ENCODE measurements at regions not wholly inside any gene's neighbourhood (a gene's known extent, or its start where the extent isn't known, plus 50 kb on each side); places are given as distances from the start of the nearest gene placed in this dataset.

DNA sequence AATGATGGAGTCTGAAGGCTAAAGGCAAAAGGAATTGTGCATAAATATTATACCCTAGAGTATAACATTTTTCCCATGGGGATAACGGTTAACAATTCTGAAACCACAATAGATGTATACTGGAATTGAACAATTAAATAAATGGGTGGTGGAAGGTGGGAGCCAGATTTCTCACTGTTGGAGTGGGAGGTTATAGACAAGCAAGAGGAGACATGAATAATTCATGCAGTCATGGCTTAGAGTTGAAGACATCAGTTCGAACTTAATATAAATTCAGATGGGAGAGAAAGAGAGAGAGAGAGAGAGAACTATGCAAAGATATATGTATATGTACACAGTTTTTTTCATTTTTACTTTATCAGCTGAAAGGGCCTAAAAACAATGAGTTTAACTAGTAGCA, 523.9 kb downstream of the FOXG1 start:
- Histone ChIP-seq H3K9me3 (replicated peaks) (peaks cover 22% of the 10 kb centered on the region), H3K4me3 (no peak overlapping the region), H3K27ac (replicated peaks) (no peak overlapping the region), H3K27me3 (ENCODE audit: low read depth) (no peaks in the 10 kb centered on the region), H3K4me1 (no peaks in the 10 kb centered on the region), H3K36me3 (no peaks in the 10 kb centered on the region)
- no peak for TF ChIP-seq CTCF (IDR thresholded peaks at IDR 0.05; ENCODE audit: borderline replicate concordance)
- intact Hi-C loops (cut with micrococcal nuclease) = no loop called here
- no peak for DNase-seq

- no peak for TF ChIP-seq CTCF (IDR thresholded peaks at IDR 0.05; ENCODE audit: borderline replicate concordance)
- H3K36me3 ChIP-seq = no peaks in the 10 kb centered on the region
- H3K9me3 ChIP-seq (replicated peaks) = peaks cover 9% of the 10 kb centered on the region
- H3K4me3 ChIP-seq = no peak overlapping the region
- H3K27me3 ChIP-seq (ENCODE audit: low read depth) = no peaks in the 10 kb centered on the region
- H3K4me1 ChIP-seq = no peaks in the 10 kb centered on the region
- DNase-seq = no peak
- intact Hi-C loops (cut with micrococcal nuclease) = no loop called here
- no peak overlapping the region for H3K27ac ChIP-seq (replicated peaks)
Measured at GRCh38 chr14:29299372-29299771, 532.8 kb downstream of the FOXG1 start.

DNA sequence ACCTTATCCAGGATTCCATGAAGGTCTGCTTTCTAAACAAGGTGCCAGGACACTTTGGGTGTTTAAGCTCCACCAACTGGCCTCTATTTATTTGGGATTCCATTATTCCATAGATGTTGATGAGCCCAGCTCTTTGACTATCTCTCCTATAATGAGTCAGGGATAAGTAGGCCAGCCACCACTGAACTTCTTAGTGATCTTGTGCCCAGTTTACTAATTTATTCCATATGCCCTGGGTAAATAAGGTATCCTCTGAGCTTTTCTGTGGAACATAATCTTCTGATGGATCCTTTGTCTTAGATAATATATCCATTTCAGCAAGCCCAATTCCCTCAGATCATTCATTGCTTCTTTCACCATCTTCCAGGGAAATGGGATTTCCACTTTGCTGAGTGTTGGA, 535.0 kb downstream of the FOXG1 start:
- no peak for DNase-seq
- no peaks in the 10 kb centered on the region for H3K9me3 ChIP-seq (replicated peaks)
- no peaks in the 10 kb centered on the region for H3K36me3 ChIP-seq
- H3K27me3 ChIP-seq (ENCODE audit: low read depth) = no peaks in the 10 kb centered on the region
- intact Hi-C loops (cut with micrococcal nuclease) = no loop called here
- H3K4me3 ChIP-seq = no peak overlapping the region
- H3K27ac ChIP-seq (replicated peaks) = no peak overlapping the region
- no peak for TF ChIP-seq CTCF (IDR thresholded peaks at IDR 0.05; ENCODE audit: borderline replicate concordance)
- no peaks in the 10 kb centered on the region for H3K4me1 ChIP-seq

DNA sequence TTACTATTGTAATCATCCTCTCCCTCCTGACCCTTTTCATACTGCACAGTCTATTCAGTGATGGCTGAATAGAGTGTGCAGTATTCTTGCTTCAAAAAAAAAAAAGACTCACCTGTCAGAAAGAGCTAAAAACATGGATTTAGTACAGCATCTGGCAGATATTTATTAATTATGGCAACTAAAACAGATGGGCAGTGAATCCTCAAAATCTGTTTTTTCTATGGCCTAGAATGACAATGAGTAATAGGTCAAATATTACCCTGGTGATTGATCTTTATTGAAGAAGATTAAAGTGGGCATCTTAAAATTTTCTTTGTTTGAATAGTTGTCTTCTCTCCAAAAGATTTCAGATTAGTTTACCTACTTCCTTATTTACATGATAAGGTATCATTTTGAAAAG, 543.6 kb downstream of the FOXG1 start:
- Histone ChIP-seq H3K36me3 (no peaks in the 10 kb centered on the region), H3K4me1 (no peaks in the 10 kb centered on the region), H3K4me3 (no peak overlapping the region), H3K27ac (replicated peaks) (no peak overlapping the region), H3K9me3 (replicated peaks) (no peaks in the 10 kb centered on the region), H3K27me3 (ENCODE audit: low read depth) (no peaks in the 10 kb centered on the region)
- no peak for DNase-seq
- intact Hi-C loops (cut with micrococcal nuclease) = no loop called here
- no peak for TF ChIP-seq CTCF (IDR thresholded peaks at IDR 0.05; ENCODE audit: borderline replicate concordance)

- intact Hi-C loops (cut with micrococcal nuclease) = no loop called here
- no peak overlapping the region for H3K27ac ChIP-seq (replicated peaks)
- DNase-seq = no peak
- no peak for TF ChIP-seq CTCF (IDR thresholded peaks at IDR 0.05; ENCODE audit: borderline replicate concordance)
- no peak overlapping the region for H3K4me3 ChIP-seq
- no peaks in the 10 kb centered on the region for H3K27me3 ChIP-seq (ENCODE audit: low read depth)
- H3K4me1 ChIP-seq = no peaks in the 10 kb centered on the region
- H3K36me3 ChIP-seq = no peaks in the 10 kb centered on the region
- H3K9me3 ChIP-seq (replicated peaks) = no peaks in the 10 kb centered on the region
Measured at GRCh38 chr14:29310757-29311156, 544.2 kb downstream of the FOXG1 start.

DNA sequence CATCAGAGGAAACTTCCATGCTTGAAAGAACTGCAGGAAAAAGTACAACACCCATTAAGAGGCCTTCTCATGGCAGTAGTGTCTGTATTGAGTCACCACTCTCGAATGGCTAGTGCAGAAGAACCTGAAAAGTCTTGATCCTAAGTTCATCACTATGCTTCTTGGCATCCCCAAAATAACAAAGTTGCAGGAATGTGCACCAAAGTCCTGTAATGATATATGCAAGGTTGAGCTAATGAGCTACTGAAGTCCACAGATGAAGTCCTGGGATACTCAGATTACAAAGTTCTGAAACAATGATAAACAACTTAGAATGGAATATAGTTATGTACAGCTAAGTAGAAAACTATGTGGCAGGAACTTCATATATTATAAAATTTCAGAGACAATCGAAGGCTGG, 545.4 kb downstream of the FOXG1 start:
- Histone ChIP-seq H3K4me1 (no peaks in the 10 kb centered on the region), H3K27me3 (ENCODE audit: low read depth) (no peaks in the 10 kb centered on the region), H3K36me3 (no peaks in the 10 kb centered on the region), H3K27ac (replicated peaks) (no peak overlapping the region), H3K4me3 (no peak overlapping the region), H3K9me3 (replicated peaks) (no peaks in the 10 kb centered on the region)
- no peak for TF ChIP-seq CTCF (IDR thresholded peaks at IDR 0.05; ENCODE audit: borderline replicate concordance)
- DNase-seq = no peak
- intact Hi-C loops (cut with micrococcal nuclease) = no loop called here
